B cell (primary cell): ENCODE measurements at regions not wholly inside any gene's neighbourhood (a gene's known extent, or its start where the extent isn't known, plus 50 kb on each side); places are given as distances from the start of the nearest gene placed in this dataset.

Experiments used
- CTCF ChIP-seq: fragments of 200-600 bp; IDR thresholded peaks from one replicate; pipeline ENCODE4 v1.8.0; 2022; ENCODE audit warnings: antibody characterized with exemption, mild to moderate bottlenecking
- EZH2 ChIP-seq: IDR thresholded peaks from 2 replicates; pipeline ENCODE4 v1.6.1; 2012; ENCODE audit warnings: borderline replicate concordance, low read depth, mild to moderate bottlenecking, moderate library complexity, low read length; ENCODE audit not compliant: insufficient read depth, poor library complexity, severe bottlenecking

- TF ChIP-seq EZH2 (no peak), CTCF (no peak)
Observed at GRCh38 chrX:130999360-130999759, 58.8 kb upstream of the ARHGAP36 start.
